DLD1 (cell line): ENCODE measurements at regions not wholly inside any gene's neighbourhood (a gene's known extent, or its start where the extent isn't known, plus 50 kb on each side); places are given as distances from the start of the nearest gene placed in this dataset.

Source experiments
- in situ Hi-C: cut with HindIII; loops from 2 replicates; pipeline ENCODE4 v1.10.0; 2017; ENCODE audit warnings: low sequenced_read_pairs

GRCh38 chr1:65668368-65668767 lies 124.3 kb upstream of the PDE4B start:
- in situ Hi-C loops, result no loop called here

GRCh38 chr1:65670518-65670917 lies 122.2 kb upstream of the PDE4B start:
- in situ Hi-C loops, result no loop called here

GRCh38 chr1:65674522-65674921 lies 118.2 kb upstream of the PDE4B start:
- in situ Hi-C loops, result no loop called here

GRCh38 chr1:65679773-65680172 lies 112.9 kb upstream of the PDE4B start:
- in situ Hi-C loops, result loop anchor here (25.0 kb wide), 2 partner anchors 467 to 617 kb away; no protein-coding TSS in a partner anchor

GRCh38 chr1:65681096-65681495 lies 111.6 kb upstream of the PDE4B start:
- in situ Hi-C loops, result loop anchor here (25.0 kb wide), 2 partner anchors 469 to 619 kb away; no protein-coding TSS in a partner anchor

- in situ Hi-C loops, result loop anchor here (25.0 kb wide), 2 partner anchors 475 to 625 kb away; no protein-coding TSS in a partner anchor
Measured at GRCh38 chr1:65687428-65688214, 105.1 kb upstream of the PDE4B start.

GRCh38 chr1:65688215-65688566 lies 104.5 kb upstream of the PDE4B start:
- in situ Hi-C loops, result loop anchor here (25.0 kb wide), 2 partner anchors 476 to 626 kb away; no protein-coding TSS in a partner anchor

- in situ Hi-C loops, result loop anchor here (25.0 kb wide), 2 partner anchors 477 to 627 kb away; no protein-coding TSS in a partner anchor
Measured at GRCh38 chr1:65688848-65689247, 103.8 kb upstream of the PDE4B start.

- in situ Hi-C loops, result loop anchor here (25.0 kb wide), 2 partner anchors 479 to 629 kb away; no protein-coding TSS in a partner anchor
Measured at GRCh38 chr1:65691152-65691900, 101.4 kb upstream of the PDE4B start.

GRCh38 chr1:65691972-65692371 lies 100.7 kb upstream of the PDE4B start:
- in situ Hi-C loops, result loop anchor here (25.0 kb wide), 2 partner anchors 480 to 630 kb away; no protein-coding TSS in a partner anchor

GRCh38 chr1:65694126-65694525 lies 98.6 kb upstream of the PDE4B start:
- in situ Hi-C loops, result loop anchor here (25.0 kb wide), 2 partner anchors 482 to 632 kb away; no protein-coding TSS in a partner anchor

GRCh38 chr1:65694933-65695332 lies 97.8 kb upstream of the PDE4B start:
- in situ Hi-C loops, result loop anchor here (25.0 kb wide), 2 partner anchors 483 to 633 kb away; no protein-coding TSS in a partner anchor

GRCh38 chr1:65698590-65698989 lies 94.1 kb upstream of the PDE4B start:
- in situ Hi-C loops, result loop anchor here (25.0 kb wide), 2 partner anchors 486 to 636 kb away; no protein-coding TSS in a partner anchor

- in situ Hi-C loops, result no loop called here
Measured at GRCh38 chr1:65703853-65704252, 88.8 kb upstream of the PDE4B start.

GRCh38 chr1:65704318-65704717 lies 88.4 kb upstream of the PDE4B start:
- in situ Hi-C loops, result no loop called here

- in situ Hi-C loops, result no loop called here
Measured at GRCh38 chr1:65717815-65718454, 74.8 kb upstream of the PDE4B start.

- in situ Hi-C loops, result no loop called here
Measured at GRCh38 chr1:65719391-65719790, 73.3 kb upstream of the PDE4B start.

GRCh38 chr1:65722461-65722860 lies 70.2 kb upstream of the PDE4B start:
- in situ Hi-C loops, result no loop called here

- in situ Hi-C loops, result no loop called here
Measured at GRCh38 chr1:65724151-65724550, 68.5 kb upstream of the PDE4B start.

GRCh38 chr1:65725064-65725463 lies 67.6 kb upstream of the PDE4B start:
- in situ Hi-C loops, result no loop called here

GRCh38 chr1:65728504-65728903 lies 64.2 kb upstream of the PDE4B start:
- in situ Hi-C loops, result no loop called here
